H9 (cell line): ENCODE measurements at regions not wholly inside any gene's neighbourhood (a gene's known extent, or its start where the extent isn't known, plus 50 kb on each side); places are given as distances from the start of the nearest gene placed in this dataset.

Experiments used
- DNase-seq: peaks from one replicate; pipeline ENCODE4 v3.0.0-alpha.2; 2017
- H2AFZ ChIP-seq: one replicate; pipeline ENCODE4 v1.6.1; 2013; ENCODE audit warnings: mild to moderate bottlenecking, low read length, control low read depth, moderate library complexity
- H2AK5ac ChIP-seq: 2 replicates; pipeline ENCODE4 v1.6.1; 2013; ENCODE audit warnings: low read length, control low read depth, mixed read lengths; ENCODE audit not compliant: insufficient read length
- H2BK120ac ChIP-seq: one replicate; pipeline ENCODE4 v1.6.1; 2013; ENCODE audit warnings: low read depth, mild to moderate bottlenecking, low read length, control low read depth, inconsistent platforms; ENCODE audit not compliant: poor library complexity, severe bottlenecking
- H2BK12ac ChIP-seq: 2 replicates; pipeline ENCODE4 v1.6.1; 2013; ENCODE audit warnings: low read length, control low read depth, mixed read lengths, low read depth; ENCODE audit not compliant: insufficient read length
- H2BK15ac ChIP-seq: 2 replicates; pipeline ENCODE4 v1.6.1; 2013; ENCODE audit warnings: low read depth, low read length, control low read depth
- H2BK20ac ChIP-seq: one replicate; pipeline ENCODE4 v1.6.1; 2013; ENCODE audit warnings: low read depth, mild to moderate bottlenecking, low read length, control low read depth, inconsistent platforms; ENCODE audit not compliant: poor library complexity, severe bottlenecking
- H2BK5ac ChIP-seq: 2 replicates; pipeline ENCODE4 v1.6.1; 2013; ENCODE audit warnings: low read length, control low read depth, mixed read lengths; ENCODE audit not compliant: insufficient read length
- H3K14ac ChIP-seq: 2 replicates; pipeline ENCODE4 v1.6.1; 2013; ENCODE audit warnings: low read length, control low read depth; ENCODE audit not compliant: insufficient read depth
- H3K18ac ChIP-seq: 2 replicates; pipeline ENCODE4 v1.6.1; 2013; ENCODE audit warnings: low read depth, mild to moderate bottlenecking, mixed read lengths, low read length, control low read depth; ENCODE audit not compliant: insufficient read length
- H3K23ac ChIP-seq: 2 replicates; pipeline ENCODE4 v1.6.1; 2013; ENCODE audit warnings: low read length, control low read depth, mixed read lengths, low read depth; ENCODE audit not compliant: insufficient read length
- H3K23me2 ChIP-seq: 2 replicates; pipeline ENCODE4 v1.6.1; 2013; ENCODE audit warnings: low read depth, mild to moderate bottlenecking, mixed read lengths, low read length, control low read depth; ENCODE audit not compliant: insufficient read length, poor library complexity, severe bottlenecking
- H3K27ac ChIP-seq: 2 replicates; pipeline ENCODE4 v1.5.1; 2013; ENCODE audit warnings: low read length, control low read depth, mixed read lengths, low read depth; ENCODE audit not compliant: insufficient read length
- H3K27me3 ChIP-seq: 2 replicates; pipeline ENCODE4 v1.6.1; 2013; ENCODE audit warnings: low read length, control low read depth, inconsistent platforms; ENCODE audit not compliant: insufficient read depth
- H3K4ac ChIP-seq: 2 replicates; pipeline ENCODE4 v1.6.1; 2013; ENCODE audit warnings: low read depth, mild to moderate bottlenecking, control low read depth, inconsistent platforms, low read length, moderate library complexity
- H3K4me1 ChIP-seq: 2 replicates; pipeline ENCODE4 v1.6.1; 2013; ENCODE audit warnings: low read length, control low read depth, inconsistent platforms; ENCODE audit not compliant: insufficient read depth
- H3K4me2 ChIP-seq: 2 replicates; pipeline ENCODE4 v1.6.1; 2013; ENCODE audit warnings: low read length, control low read depth, mixed read lengths; ENCODE audit not compliant: insufficient read length, insufficient read depth
- H3K56ac ChIP-seq: 2 replicates; pipeline ENCODE4 v1.6.1; 2013; ENCODE audit warnings: low read depth, mild to moderate bottlenecking, mixed read lengths, low read length, control low read depth; ENCODE audit not compliant: insufficient read length
- H3K79me1 ChIP-seq: 2 replicates; pipeline ENCODE4 v1.6.1; 2013; ENCODE audit warnings: low read depth, mild to moderate bottlenecking, moderate library complexity, low read length, control low read depth, inconsistent platforms; ENCODE audit not compliant: insufficient read depth, poor library complexity, severe bottlenecking
- H3K79me2 ChIP-seq: 2 replicates; pipeline ENCODE4 v1.6.1; 2013; ENCODE audit warnings: low read length, control low read depth, inconsistent platforms; ENCODE audit not compliant: insufficient read depth
- H3K9ac ChIP-seq: 2 replicates; pipeline ENCODE4 v1.6.1; 2013; ENCODE audit warnings: low read length, control low read depth, mixed read lengths; ENCODE audit not compliant: insufficient read length; ENCODE audit errors: extremely low read depth
- H3K9me3 ChIP-seq: one replicate; pipeline ENCODE4 v1.6.1; 2013; ENCODE audit warnings: low read depth, low read length, inconsistent platforms; ENCODE audit not compliant: control insufficient read depth
- H3T11ph ChIP-seq: one replicate; pipeline ENCODE4 v1.6.1; 2013; ENCODE audit warnings: mild to moderate bottlenecking, low read length, control low read depth, inconsistent platforms
- H4K20me1 ChIP-seq: one replicate; pipeline ENCODE4 v1.6.1; 2013; ENCODE audit not compliant: control insufficient read depth, insufficient read length, insufficient read depth
- H4K5ac ChIP-seq: 2 replicates; pipeline ENCODE4 v1.6.1; 2013; ENCODE audit warnings: low read depth, mild to moderate bottlenecking, mixed read lengths, low read length, control low read depth; ENCODE audit not compliant: insufficient read length
- H4K8ac ChIP-seq: replicated peaks from 2 replicates; pipeline ENCODE4 v1.6.1; 2013; ENCODE audit warnings: low read length, control low read depth, mixed read lengths, low read depth; ENCODE audit not compliant: insufficient read length
- H4K91ac ChIP-seq: 2 replicates; pipeline ENCODE4 v1.6.1; 2013; ENCODE audit warnings: low read depth, mild to moderate bottlenecking, moderate library complexity, mixed read lengths, low read length, control low read depth; ENCODE audit not compliant: insufficient read length
- H3K27ac Mint-ChIP-seq, 3 experiments: 2 replicates in 2 of 3; 3 replicates in 1 of 3; pipeline ENCODE4 v1.8.0; 2020 to 2021; ENCODE audit warnings: mixed read lengths in 3 of 3, mild to moderate bottlenecking in 1 of 3, moderate library complexity in 1 of 3
- H3K27me3 Mint-ChIP-seq: 2 replicates; pipeline ENCODE4 v1.8.0; 2021; ENCODE audit warnings: low read depth, mild to moderate bottlenecking, moderate library complexity, mixed read lengths
- H3K36me3 Mint-ChIP-seq, 3 experiments: 2 replicates in 2 of 3; 3 replicates in 1 of 3; pipeline ENCODE4 v1.8.0; 2020 to 2021; ENCODE audit warnings: low read depth in 3 of 3, mixed read lengths in 3 of 3; ENCODE audit not compliant: insufficient read depth in 1 of 3
- H3K4me1 Mint-ChIP-seq, 2 experiments: 2 replicates each; pipeline ENCODE4 v1.8.0; 2020; ENCODE audit warnings: mixed read lengths in 2 of 2
- H3K4me3 Mint-ChIP-seq, 2 experiments: 2 replicates in 1 of 2; 3 replicates in 1 of 2; pipeline ENCODE4 v1.8.0; 2020 to 2021; ENCODE audit warnings: mild to moderate bottlenecking in 2 of 2, mixed read lengths in 2 of 2, moderate library complexity in 1 of 2
- H3K9me3 Mint-ChIP-seq, 2 experiments: 2 replicates in 1 of 2; 3 replicates in 1 of 2; pipeline ENCODE4 v1.8.0; 2020; ENCODE audit warnings: mild to moderate bottlenecking in 2 of 2, mixed read lengths in 2 of 2, moderate library complexity in 1 of 2
- CTCF ChIP-seq: fragments of 200-600 bp; sonication (generic); conservative IDR thresholded peaks from 3 replicates; pipeline ENCODE4 v1.8.0; 2021; ENCODE audit warnings: antibody characterized with exemption, mild to moderate bottlenecking
- WGBS: extraction: QIAGEN DNeasy Blood & Tissue Kit; methylation state at CpG from one replicate; pipeline ENCODE4 v1.1.7; 2013; ENCODE audit warnings: missing lambda C conversion rate, low lambda C conversion rate, mixed read lengths; ENCODE audit not compliant: insufficient read length; ENCODE audit errors: extremely low coverage; 5-methylcytosine and 5-hydroxymethylcytosine counted together

GRCh38 chr4:26003056-26003455, 89.0 kb downstream of the SMIM20 start:
- no peak overlapping the region for H2AK5ac ChIP-seq
- H3K79me2 ChIP-seq: no peaks in the 10 kb centered on the region
- no peaks in the 10 kb centered on the region for H3K23me2 ChIP-seq
- WGBS: no CpG with 5 or more reads among the region's 2 CpGs
- Mint-ChIP-seq H3K4me1 (peaks cover 9% of the 10 kb centered on the region in 2 experiments), H3K4me3 (no peak overlapping the region), H3K36me3 (no peaks in the 10 kb centered on the region), H3K27me3 (peaks cover 1% of the 10 kb centered on the region; the same call in 1 of the 2 replicates), H3K27ac (no peak overlapping the region), H3K9me3 (peaks cover 0 to 3% of the 10 kb centered on the region in 2 experiments; a peak in 3 of 5 replicates)
- H3K4me1 ChIP-seq: no peaks in the 10 kb centered on the region
- no peak overlapping the region for H2AFZ ChIP-seq
- H4K91ac ChIP-seq: no peak overlapping the region
- no peak overlapping the region for H2BK12ac ChIP-seq
- no peak overlapping the region for H2BK120ac ChIP-seq
- H3K9ac ChIP-seq: no peak overlapping the region
- no peak overlapping the region for H2BK15ac ChIP-seq
- no peaks in the 10 kb centered on the region for H3K9me3 ChIP-seq
- H3T11ph ChIP-seq: no peak overlapping the region
- DNase-seq: no peak
- no peaks in the 10 kb centered on the region for H4K20me1 ChIP-seq
- H2BK5ac ChIP-seq: no peak overlapping the region
- H3K27me3 ChIP-seq: no peaks in the 10 kb centered on the region
- no peak overlapping the region for H3K14ac ChIP-seq
- no peak overlapping the region for H3K56ac ChIP-seq
- no peaks in the 10 kb centered on the region for H3K79me1 ChIP-seq
- no peak overlapping the region for H3K18ac ChIP-seq
- no peak overlapping the region for H3K4me2 ChIP-seq
- no peak for TF ChIP-seq CTCF
- no peak overlapping the region for H3K27ac ChIP-seq
- no peak overlapping the region for H4K5ac ChIP-seq
- no peak overlapping the region for H4K8ac ChIP-seq
- no peak overlapping the region for H3K23ac ChIP-seq
- no peak overlapping the region for H3K4ac ChIP-seq
- H2BK20ac ChIP-seq: no peak overlapping the region
